ENCODE measurements at regions not wholly inside any gene's neighbourhood (a gene's known extent, or its start where the extent isn't known, plus 50 kb on each side); places are given as distances from the start of the nearest gene placed in this dataset.
"Not testable (repeated sequence)": the region's sequence is repeated elsewhere in the genome, so short reads cannot be mapped to it uniquely, and the experiment has no call there.

- TF ChIP-seq CTCF, POLR2A (IDR thresholded peaks at IDR 0.05): not testable (repeated sequence)
These were observed 186.5 kb downstream of the HS3ST3A1 start for GRCh38 chr17:13415200-13415599.

All from heart left ventricle (tissue), 13 donors.